ENCODE measurements at regions not wholly inside any gene's neighbourhood (a gene's known extent, or its start where the extent isn't known, plus 50 kb on each side); places are given as distances from the start of the nearest gene placed in this dataset.

GRCh38 chr4:63063760-63064159 is 1345.5 kb downstream of the TECRL start:
- POLR2A ChIA-PET (ENCODE audit: unreplicated experiment): no interaction called here
- Histone ChIP-seq H3K4me3 (ENCODE audit: insufficient read depth, low read depth, low read length) (no peak overlapping the region), H2BK20ac (ENCODE audit: low read depth, low read length) (no peak overlapping the region), H3K27ac (ENCODE audit: insufficient read depth, low read length) (no peak overlapping the region), H4K8ac (ENCODE audit: low read depth in 2 of 2, low read length in 2 of 2) (no peak overlapping the region), H2BK5ac (ENCODE audit: low read depth, low read length, poor library complexity, severe bottlenecking) (no peak overlapping the region), H2BK120ac (ENCODE audit: low read depth, low read length) (no peak overlapping the region), H3K56ac (ENCODE audit: extremely low read depth, insufficient read depth, low read length) (no peak overlapping the region), H2AFZ (replicated peaks; ENCODE audit: low read length, poor library complexity) (no peak overlapping the region), H3K18ac (ENCODE audit: low read depth, low read length) (no peak overlapping the region), H3K14ac (replicated peaks; ENCODE audit: low read depth, low read length) (no peak overlapping the region), H2AK5ac (ENCODE audit: low read depth, low read length) (no peak overlapping the region), H3K4me2 (ENCODE audit: low read depth, low read length) (no peak overlapping the region), H3K9me1 (ENCODE audit: insufficient read depth, low read length) (no peaks in the 10 kb centered on the region), H4K91ac (ENCODE audit: insufficient read depth, low read depth, low read length) (no peak overlapping the region), H3K4me1 (ENCODE audit: control insufficient read depth, insufficient read depth, low read length) (no peaks in the 10 kb centered on the region), H3K23ac (ENCODE audit: low read depth, low read length) (no peak overlapping the region), H4K20me1 (ENCODE audit: insufficient read depth, low read length) (no peaks in the 10 kb centered on the region), H3K36me3 (ENCODE audit: control insufficient read depth, insufficient read depth, low read length) (no peaks in the 10 kb centered on the region), H2AK9ac (replicated peaks; ENCODE audit: low read depth, low read length, poor library complexity) (no peak overlapping the region), H3K79me1 (ENCODE audit: low read depth in 1 of 2, low read length in 2 of 2) (no peaks in the 10 kb centered on the region), H3K4ac (ENCODE audit: low read depth, low read length) (no peak overlapping the region), H4K5ac (ENCODE audit: low read depth, low read length) (no peak overlapping the region), H3K9me3 (ENCODE audit: control insufficient read depth, insufficient read depth, low read length) (no peaks in the 10 kb centered on the region; the same call in 1 of the 2 replicates), H3K27me3 (ENCODE audit: control insufficient read depth, insufficient read depth, low read length) (no peaks in the 10 kb centered on the region), H3K9ac (ENCODE audit: low read depth, low read length) (no peak overlapping the region), H2BK15ac (ENCODE audit: low read depth, low read length) (no peak overlapping the region)
- ATAC-seq (ENCODE audit: low read depth) (no peak), DNase-seq (no peak)
- CTCF ChIA-PET: no interaction called here
- intact Hi-C loops (cut with micrococcal nuclease): no loop called here
- BruUV-seq (replicated peaks): no TSS peak
- no peak for TF ChIP-seq MAZ (IDR thresholded peaks at IDR 0.05; ENCODE audit: borderline replicate concordance, low read depth, low read length)
- no peak for TF ChIP-seq MXI1 (IDR thresholded peaks at IDR 0.05; ENCODE audit: borderline replicate concordance, low read depth, low read length)
- TF ChIP-seq FOS (IDR thresholded peaks at IDR 0.05; ENCODE audit: low read depth, low read length): no peak
- no peak for TF ChIP-seq POLR2A (IDR thresholded peaks at IDR 0.05; ENCODE audit: low read depth, low read length)
- no peak for TF ChIP-seq MAFK (IDR thresholded peaks at IDR 0.05; ENCODE audit: low read depth, low read length)
- no peak for TF ChIP-seq CHD1 (IDR thresholded peaks at IDR 0.05; ENCODE audit: low read depth, low read length)
- no peak for TF ChIP-seq USF2 (IDR thresholded peaks at IDR 0.05; ENCODE audit: low read depth, low read length)
- no peak for TF ChIP-seq RFX5 (IDR thresholded peaks at IDR 0.05; ENCODE audit: low read depth, low read length)
- TF ChIP-seq RCOR1 (IDR thresholded peaks at IDR 0.05; ENCODE audit: insufficient replicate concordance, low read length): no peak
- TF ChIP-seq ELK1 (IDR thresholded peaks at IDR 0.05; ENCODE audit: borderline replicate concordance, low read depth, low read length): no peak
- TF ChIP-seq BHLHE40 (IDR thresholded peaks at IDR 0.05; ENCODE audit: low read depth, low read length): no peak
- in situ Hi-C loops (cut with MboI; ENCODE audit: low sequenced_read_pairs): no loop called here
- no CpG with 5 or more reads among the region's 4 CpGs for WGBS, 2 experiments (ENCODE audit: extremely low coverage in 2 of 2, insufficient read length in 1 of 2)
- dilution Hi-C loops (cut with HindIII; ENCODE audit: low sequenced_read_pairs, unreplicated experiment): no loop called here

All from IMR-90 (cell line).